HUDEP-2 (cell line): ENCODE measurements at regions not wholly inside any gene's neighbourhood (a gene's known extent, or its start where the extent isn't known, plus 50 kb on each side); places are given as distances from the start of the nearest gene placed in this dataset.

Experiments used
- DNase-seq, 76 experiments: peaks; one replicate each; lab custom pipeline; 2025; ENCODE audit not compliant: unreplicated experiment in 76 of 76; lab: John Stamatoyannopoulos, UW

DNA sequence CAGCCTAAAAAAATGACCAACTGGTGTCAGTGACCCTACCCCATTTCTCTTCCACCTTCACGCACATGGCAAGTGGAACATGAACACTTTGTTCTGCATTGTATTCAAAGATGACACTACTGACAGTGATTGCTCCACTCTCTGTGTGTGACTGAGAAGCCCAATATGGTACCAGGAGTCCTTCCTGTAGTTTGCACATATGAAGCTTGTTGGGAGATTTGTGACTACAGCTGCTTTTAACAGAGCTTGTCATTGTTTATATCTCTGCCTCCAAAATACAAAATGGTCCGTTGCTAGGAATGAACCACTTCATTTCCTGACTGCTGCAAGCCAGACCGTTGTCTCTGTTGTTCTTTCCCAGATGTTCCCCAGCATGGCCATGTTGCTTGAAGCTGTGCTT, 140.3 kb upstream of the TCF21 start:
- no peak for DNase-seq

GRCh38 chr6:133749427-133749826, 139.5 kb upstream of the TCF21 start:
- DNase-seq, result no peak

DNA sequence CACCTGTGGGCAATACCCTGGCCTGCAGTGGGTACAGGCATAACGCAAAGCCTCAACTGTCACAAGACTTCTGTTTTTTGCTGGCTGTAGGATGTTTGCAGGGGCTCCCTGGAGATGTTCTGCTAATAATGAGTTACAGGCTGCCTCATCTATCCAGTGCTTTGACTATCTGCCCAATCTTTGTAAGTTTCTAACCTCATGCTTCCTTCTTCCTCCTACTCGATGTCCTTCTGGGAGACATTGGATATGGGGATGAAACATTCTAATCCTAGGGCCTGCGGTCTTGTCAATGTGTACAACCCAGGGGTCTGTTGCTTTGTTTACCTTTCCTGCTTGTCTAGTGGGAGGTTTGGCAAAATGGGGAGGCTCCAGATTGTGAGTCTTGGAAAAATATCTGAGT, 136.8 kb upstream of the TCF21 start:
- DNase-seq, result no peak

GRCh38 chr6:133753756-133754155, 135.2 kb upstream of the TCF21 start:
- DNase-seq, result no peak

DNA sequence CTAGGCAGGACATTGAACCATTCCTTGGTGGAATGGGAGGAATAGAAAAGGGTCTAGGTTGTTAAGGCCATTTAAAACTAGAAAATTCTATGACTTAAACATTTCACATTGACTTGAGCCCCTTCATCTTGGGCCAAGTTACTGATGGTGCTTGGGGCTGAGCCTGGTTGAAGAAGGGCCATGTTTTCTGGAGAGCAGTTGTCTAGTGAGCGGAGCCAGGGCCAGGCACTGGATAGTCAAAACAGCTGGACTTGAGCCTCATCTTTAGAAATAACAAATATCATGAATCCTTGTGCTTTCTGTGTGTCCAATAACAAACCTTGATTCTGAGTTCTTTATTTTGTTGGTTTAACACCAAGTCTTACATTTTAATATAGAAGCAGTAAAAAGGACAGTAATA, 134.6 kb upstream of the TCF21 start:
- no peak for DNase-seq

DNA sequence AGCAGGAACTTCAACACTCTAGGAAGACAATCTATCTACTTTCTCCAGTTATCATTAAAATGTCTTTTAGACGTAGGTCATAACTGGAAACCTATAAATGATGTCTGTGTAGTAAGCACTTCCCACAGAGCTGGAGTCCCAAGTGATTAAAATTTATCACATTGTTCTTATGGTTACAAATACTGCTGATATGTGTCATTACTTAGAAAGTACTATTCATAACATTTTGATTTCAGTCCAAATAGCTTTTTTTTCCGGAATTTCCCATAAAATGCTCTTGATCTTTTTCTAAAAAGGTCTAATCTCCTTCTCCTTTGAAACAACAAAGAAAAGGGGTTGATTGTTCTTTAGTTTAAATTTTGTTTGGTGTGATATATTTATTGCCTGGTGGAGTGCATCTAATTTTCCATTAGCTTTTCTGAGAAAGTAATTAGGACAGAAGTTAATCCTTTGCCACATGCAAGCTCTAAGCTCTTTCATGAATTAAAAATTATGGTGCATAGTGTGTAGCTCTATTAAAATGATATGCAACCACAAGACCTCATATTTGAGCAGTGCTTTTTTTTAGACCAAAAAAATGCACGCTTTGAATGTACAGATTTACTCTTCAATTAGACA, 132.7 kb upstream of the TCF21 start:
- no peak for DNase-seq

- DNase-seq, result no peak
Measured at GRCh38 chr6:133757335-133757734, 131.6 kb upstream of the TCF21 start.

DNA sequence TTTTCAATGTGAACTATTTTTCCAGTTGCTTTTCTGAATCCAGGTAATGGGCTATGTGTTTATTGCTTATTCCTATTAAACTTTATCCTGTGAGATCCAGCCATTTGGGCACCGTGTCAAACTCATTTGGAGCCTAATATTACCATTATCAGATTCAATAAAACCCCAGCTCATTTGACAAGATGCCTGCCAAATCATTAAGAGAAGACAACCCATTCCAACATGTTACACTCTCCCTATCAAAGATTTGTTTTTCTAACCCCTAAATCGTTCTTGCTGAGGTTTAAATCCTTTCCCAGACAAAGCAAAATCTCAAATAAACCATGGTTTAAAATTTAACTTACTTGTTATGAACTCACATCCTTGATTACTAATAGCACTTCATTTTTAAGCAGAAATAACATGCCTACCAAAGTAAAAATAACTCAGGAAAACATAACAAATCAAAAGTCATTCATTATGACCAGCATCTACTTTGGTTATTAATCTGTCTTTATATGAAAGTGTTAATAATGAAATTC, 130.0 kb upstream of the TCF21 start:
- no peak for DNase-seq

GRCh38 chr6:133759524-133759923, 129.4 kb upstream of the TCF21 start:
- no peak for DNase-seq

DNA sequence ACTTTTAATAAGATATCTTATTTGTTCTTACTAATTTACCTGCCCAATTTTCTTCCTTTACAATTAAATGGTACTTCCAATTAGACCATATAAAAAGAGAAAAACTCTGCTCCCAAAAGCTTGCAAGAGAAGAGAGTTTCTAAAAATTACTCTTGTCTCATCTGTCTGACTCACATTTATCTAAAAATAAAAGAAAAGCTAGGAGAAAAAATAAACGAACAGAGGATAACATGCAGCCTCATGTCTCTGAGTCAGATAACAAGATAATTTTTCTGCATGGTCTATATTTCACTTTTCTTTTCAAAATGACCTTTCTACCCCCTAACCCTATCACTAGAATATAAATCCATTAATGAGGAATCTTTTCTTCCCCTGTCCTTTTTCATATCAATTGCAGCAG, 127.2 kb upstream of the TCF21 start:
- DNase-seq, result no peak

- DNase-seq, result no peak
Measured at GRCh38 chr6:133764008-133764753, 124.7 kb upstream of the TCF21 start.

DNA sequence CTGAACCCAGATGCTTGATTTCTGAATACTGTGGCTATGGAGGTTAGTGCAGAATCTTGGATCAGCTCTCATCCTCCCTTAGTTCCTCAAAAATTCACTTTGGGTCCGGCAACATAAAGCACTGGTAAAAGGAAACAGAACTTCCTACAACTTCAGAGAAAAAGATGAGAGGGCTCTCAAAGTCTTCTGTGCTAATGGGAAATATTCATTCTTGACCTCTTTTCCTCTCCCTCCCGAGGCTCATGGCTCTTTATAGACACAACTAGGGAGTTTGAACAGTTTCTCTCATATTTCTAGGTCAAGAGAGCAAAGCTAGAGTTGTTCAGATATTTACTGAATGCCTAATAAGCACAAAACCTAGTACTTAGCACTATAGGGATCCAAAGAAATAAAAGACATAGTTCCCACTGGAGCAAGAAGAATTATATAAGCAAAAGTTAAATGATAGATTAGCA, 124.1 kb upstream of the TCF21 start:
- DNase-seq, result no peak

GRCh38 chr6:133767357-133767970, 121.4 kb upstream of the TCF21 start:
- no peak for DNase-seq

DNA sequence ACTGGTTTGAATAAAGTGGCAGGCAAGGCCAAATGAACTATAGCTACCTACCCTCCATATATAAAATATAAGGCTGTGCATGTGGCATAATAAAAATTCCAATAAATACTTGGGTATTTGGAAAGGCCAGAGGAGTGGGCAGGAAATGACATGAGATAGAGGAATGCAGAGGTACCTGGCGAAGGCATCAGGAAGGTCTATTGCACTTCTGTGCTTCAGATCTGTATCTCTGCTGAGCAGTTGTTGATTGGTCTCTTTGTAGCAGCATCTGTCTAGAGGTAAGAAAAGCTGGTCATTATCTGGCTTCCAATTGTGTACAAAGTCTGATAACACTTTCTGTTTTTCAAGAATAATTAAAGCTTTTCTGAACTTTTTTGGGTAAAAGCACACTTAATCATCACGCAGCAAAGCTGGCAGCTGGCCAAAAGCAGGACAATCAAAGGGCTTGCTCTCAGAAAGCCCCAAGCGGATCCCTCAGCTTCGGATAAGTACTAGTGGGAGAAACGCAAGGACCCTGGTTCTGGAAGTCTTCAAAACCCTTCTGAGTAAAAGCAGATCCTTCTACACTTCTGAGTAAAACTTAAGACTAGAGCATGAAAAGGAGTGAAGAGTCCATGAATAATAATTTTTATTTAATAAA, 120.1 kb upstream of the TCF21 start:
- DNase-seq, result peak in 2 of 76 experiments; percentile 1 to 5

DNA sequence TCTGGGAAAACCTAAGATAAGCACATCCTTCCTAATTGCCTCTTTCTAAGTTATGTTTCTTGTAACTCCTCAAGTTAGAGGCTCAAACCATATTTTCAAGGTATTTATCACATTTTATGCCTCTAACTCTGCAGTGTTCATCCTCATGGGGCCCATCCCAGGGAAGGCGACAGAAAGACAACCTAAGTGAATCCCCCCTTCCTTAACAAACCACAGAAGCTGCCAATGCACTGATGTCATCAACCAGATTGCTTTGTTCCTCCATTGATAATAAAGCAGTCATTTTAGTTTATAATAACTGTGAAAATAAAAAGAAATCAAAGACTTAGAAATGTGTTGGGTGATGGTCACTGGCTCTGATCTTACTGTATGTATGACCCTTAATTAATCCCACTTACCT, 119.5 kb upstream of the TCF21 start:
- no peak for DNase-seq

DNA sequence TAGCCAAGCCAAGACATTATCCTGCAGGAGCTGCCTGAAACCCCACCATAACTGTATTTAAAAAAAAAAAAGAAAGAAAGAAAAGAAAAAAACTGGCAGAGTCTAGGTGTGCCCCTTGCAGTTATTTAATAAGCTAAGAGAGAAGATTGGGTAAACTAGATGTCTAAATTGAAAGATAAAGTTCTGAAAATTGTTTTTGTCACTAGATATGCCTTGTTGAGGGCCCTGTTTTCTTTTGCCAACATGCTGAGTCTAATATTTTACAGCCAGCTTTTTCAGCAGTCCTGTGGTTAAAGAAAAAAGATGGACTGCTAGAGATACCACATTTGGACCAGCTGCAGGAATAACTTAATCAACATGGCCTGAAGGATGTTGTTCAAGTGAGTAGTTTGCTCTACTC, 116.3 kb upstream of the TCF21 start:
- no peak for DNase-seq

DNA sequence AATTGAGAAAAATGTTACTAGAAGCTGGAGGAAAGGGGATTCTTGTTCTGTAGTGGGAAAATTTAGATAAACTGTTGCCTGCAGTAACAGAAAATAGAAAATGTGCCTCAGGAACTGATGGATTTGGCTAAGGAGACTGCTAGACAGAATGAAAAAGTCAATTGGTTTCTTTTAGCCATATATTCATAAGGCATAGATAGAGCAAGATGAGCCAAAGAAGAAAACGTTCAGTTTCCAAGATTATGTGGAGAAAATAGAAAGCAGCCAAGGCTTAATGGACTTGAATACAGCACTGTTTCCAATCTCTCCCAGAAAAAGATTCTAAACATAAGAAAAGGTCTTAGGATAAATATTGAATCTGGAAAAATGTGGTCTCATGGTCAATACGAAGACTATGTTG, 115.1 kb upstream of the TCF21 start:
- no peak for DNase-seq

DNA sequence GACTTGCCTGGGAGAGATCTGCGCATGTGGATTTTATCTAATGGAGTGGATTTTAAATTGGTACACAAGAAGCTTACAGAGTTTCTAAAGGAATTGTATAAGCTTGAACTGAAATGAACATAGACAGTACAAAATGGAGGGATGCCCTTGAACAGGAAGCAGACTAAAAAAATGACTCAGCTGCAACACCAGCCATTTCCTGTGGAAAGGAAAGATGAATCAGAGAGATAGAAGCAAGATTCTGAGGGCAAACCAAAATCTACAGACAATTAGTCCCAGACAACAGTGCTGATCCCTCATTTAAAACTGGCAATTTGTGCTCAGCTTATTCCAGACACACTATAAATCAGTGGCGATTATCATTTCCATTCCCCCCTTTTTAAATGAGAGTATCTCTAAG, 114.6 kb upstream of the TCF21 start:
- DNase-seq, result no peak

DNA sequence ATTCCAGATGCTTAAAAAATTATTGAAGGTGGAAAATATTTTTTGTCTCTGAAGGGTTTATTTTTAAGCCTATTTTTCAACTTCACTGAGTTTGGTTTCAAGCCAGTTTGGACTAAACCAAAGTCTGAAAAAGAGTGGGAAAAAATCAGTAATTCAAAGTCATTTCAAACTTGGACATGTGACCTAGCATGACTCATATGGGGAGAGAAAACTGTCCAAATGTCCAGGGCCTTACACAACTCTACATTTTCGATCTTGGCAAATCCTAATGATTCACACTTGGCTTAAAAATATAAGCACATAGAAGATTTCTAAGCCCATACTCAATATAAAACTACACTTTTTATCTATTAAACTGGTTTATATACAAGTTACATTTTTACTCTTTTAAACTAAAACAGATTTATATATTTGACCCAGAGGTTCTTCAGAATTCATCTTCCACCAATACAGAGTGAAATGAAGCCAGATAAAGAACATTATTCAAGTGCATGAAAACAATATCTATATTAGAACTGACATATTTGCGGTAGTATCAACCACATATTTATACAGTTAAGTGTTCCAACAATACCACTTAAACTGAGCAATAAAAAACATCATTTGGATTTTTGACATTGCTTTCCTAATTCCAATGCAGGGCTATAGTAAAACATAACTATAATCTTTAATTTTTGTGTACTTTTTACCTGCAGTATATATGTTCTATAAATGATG, 110.3 kb upstream of the TCF21 start:
- DNase-seq, result no peak

DNA sequence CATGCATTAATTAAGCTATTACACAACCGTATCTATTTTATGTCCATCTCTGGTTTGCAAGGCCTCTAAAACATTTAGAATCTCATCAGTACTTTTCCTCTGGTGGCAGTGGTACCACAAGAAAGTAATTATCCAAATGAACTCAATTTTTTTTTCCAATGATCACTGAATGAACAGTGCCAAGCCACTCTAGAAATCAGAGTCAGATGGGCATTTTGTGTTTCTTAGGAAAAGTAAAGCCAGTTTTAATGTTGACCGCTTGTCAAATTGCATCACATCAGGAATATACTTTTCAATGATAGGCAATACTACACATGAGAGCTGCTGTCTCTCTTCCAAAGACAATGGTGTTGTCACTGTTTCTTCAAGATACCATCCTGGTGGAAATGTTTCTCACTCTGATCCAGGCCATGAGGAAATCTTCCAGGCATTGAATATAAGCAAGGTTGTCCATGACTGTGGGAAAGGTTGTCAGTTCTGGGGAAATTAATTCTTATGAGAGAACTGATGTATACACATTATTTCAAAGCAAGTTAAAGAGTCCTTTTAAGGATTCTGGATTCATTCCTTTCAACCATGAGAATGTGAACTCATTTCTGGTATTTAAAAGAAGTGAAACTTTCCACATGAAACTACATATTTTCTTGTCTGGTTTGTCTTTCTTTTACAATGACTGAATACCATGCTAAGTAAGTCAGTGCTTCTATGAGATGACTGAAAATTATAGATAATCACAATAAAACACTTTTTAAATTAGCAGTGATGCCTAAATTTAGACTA, 108.8 kb upstream of the TCF21 start:
- DNase-seq, result no peak
